Smooth muscle cell (in vitro differentiated cells): ENCODE measurements at regions not wholly inside any gene's neighbourhood (a gene's known extent, or its start where the extent isn't known, plus 50 kb on each side); places are given as distances from the start of the nearest gene placed in this dataset.

Experiments used
- DNase-seq: peaks from one replicate; lab custom pipeline; 2025; ENCODE audit not compliant: unreplicated experiment; lab: John Stamatoyannopoulos, UW
- H2AFZ ChIP-seq: fragments of 200-600 bp; sonication (generic); 2 replicates; pipeline ENCODE4 v1.6.0; 2016; ENCODE audit warnings: antibody characterized with exemption, low read depth, mild to moderate bottlenecking
- H3F3A ChIP-seq: fragments of 200-600 bp; sonication (generic); 2 replicates; pipeline ENCODE4 v1.6.0; 2017; ENCODE audit warnings: antibody characterized with exemption, low read depth
- H3K27ac ChIP-seq: fragments of 200-600 bp; sonication (generic); 2 replicates; pipeline ENCODE4 v1.5.1; 2016; ENCODE audit warnings: low read depth, mild to moderate bottlenecking
- H3K27me3 ChIP-seq: fragments of 200-600 bp; sonication (generic); 2 replicates; pipeline ENCODE4 v1.6.1; 2016; ENCODE audit warnings: low read depth, mild to moderate bottlenecking
- H3K36me3 ChIP-seq: fragments of 200-600 bp; sonication (generic); 2 replicates; pipeline ENCODE4 v1.5.1; 2016; ENCODE audit warnings: low read depth
- H3K4me1 ChIP-seq: fragments of 200-600 bp; sonication (generic); 2 replicates; pipeline ENCODE4 v1.5.1; 2016; ENCODE audit warnings: low read depth
- H3K4me2 ChIP-seq: fragments of 200-600 bp; sonication (generic); 2 replicates; pipeline ENCODE4 v1.6.0; 2016; ENCODE audit warnings: mild to moderate bottlenecking
- H3K4me3 ChIP-seq: fragments of 200-600 bp; sonication (generic); 2 replicates; pipeline ENCODE4 v1.5.1; 2016; ENCODE audit warnings: mild to moderate bottlenecking
- H3K79me2 ChIP-seq: fragments of 200-600 bp; sonication (generic); 2 replicates; pipeline ENCODE4 v1.6.0; 2016; ENCODE audit warnings: low read depth, mild to moderate bottlenecking
- H3K9ac ChIP-seq: fragments of 200-600 bp; sonication (generic); 2 replicates; pipeline ENCODE4 v1.6.0; 2016; ENCODE audit warnings: low read depth
- H3K9me3 ChIP-seq: fragments of 200-600 bp; sonication (generic); replicated peaks from 2 replicates; pipeline ENCODE4 v1.5.1; 2016; ENCODE audit warnings: low read depth
- H4K20me1 ChIP-seq: fragments of 200-600 bp; sonication (generic); 2 replicates; pipeline ENCODE4 v1.6.0; 2016; ENCODE audit warnings: low read depth
- CTCF ChIP-seq: fragments of 200-600 bp; sonication (generic); IDR thresholded peaks from 2 replicates; pipeline ENCODE4 v1.5.1; 2017; ENCODE audit warnings: borderline replicate concordance, mild to moderate bottlenecking, antibody characterized with exemption; ENCODE audit not compliant: insufficient read depth, poor library complexity, severe bottlenecking
- WGBS: methylation state at CpG from one replicate; pipeline ENCODE4 v1.1.7; 2016; ENCODE audit warnings: low lambda C conversion rate; 5-methylcytosine and 5-hydroxymethylcytosine counted together

DNA sequence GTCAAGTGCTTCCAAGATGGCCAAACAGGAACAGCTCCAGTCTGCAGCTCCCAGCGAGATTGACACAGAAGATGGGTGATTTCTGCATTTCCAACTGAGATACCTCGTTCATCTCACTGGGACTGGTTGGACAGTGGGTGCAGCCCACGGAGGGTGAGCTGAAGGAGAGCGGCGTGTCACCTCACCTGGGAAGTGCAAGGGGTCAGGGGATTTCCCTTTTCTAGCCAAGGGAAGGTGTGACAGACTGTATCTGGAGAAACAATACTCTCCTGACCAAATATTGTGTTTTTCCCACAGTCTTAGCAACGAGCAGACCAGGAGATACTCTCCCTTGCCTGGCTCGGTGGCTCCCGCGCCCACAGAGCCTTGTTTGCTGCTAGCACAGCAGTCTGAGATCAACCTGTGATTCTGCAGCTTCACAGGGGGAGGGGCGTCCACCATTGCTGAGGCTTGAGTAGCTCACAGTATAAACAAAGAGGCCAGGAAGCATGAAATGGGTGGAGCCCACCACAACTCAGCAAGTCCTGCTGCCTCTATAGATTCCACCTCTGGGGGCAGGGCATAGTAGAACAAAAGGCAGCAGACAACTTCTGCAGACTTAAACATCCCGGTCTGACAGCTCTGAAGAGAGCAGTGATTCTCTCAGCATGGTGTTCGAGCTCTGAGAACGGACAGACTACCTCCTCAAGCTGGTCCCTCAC lies 293.5 kb upstream of the SUCLG2 start:
- peaks cover 6% of the 10 kb centered on the region for H3F3A ChIP-seq
- no peak overlapping the region for H3K27ac ChIP-seq
- peaks cover 12% of the 10 kb centered on the region for H3K4me1 ChIP-seq
- WGBS, result 62% methylated on average over 13 of the region's 13 CpGs
- no peak for DNase-seq
- H3K9me3 ChIP-seq, result no peaks in the 10 kb centered on the region
- H3K9ac ChIP-seq, result no peak overlapping the region
- no peaks in the 10 kb centered on the region for H3K36me3 ChIP-seq
- no peak for TF ChIP-seq CTCF
- H3K4me2 ChIP-seq, result peak overlapping the region; percentile 40
- H3K4me3 ChIP-seq, result peak overlapping the region; percentile 16
- H3K27me3 ChIP-seq, result no peaks in the 10 kb centered on the region
- no peaks in the 10 kb centered on the region for H3K79me2 ChIP-seq
- peak overlapping the region; percentile 68 for H2AFZ ChIP-seq
- no peaks in the 10 kb centered on the region for H4K20me1 ChIP-seq

DNA sequence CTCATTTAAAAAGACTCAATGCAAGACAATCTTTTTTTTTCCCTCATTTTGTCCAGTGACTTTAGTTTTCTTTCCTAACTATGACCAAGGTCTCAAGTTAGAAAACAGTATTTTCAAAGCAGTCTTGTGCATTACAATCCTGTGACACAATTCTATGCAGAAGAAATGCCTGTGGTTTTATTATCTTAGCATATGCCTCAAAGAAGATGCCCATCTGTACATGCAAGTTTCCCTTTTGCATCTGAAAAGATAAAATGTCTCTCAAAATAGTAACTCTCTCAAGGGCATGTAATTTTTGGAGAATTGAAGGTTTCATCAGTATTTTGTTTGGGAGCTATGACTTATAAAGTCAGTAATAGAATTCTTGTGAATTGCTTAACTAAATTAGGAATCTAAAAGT lies 292.0 kb upstream of the SUCLG2 start:
- H3K9me3 ChIP-seq, result no peaks in the 10 kb centered on the region
- DNase-seq, result no peak
- no peak for TF ChIP-seq CTCF

GRCh38 chr3:67943546-67943945 lies 289.1 kb upstream of the SUCLG2 start:
- TF ChIP-seq CTCF, result no peak
- H3K4me2 ChIP-seq, result no peak overlapping the region
- 90% methylated on average over 1 of the region's 1 CpG for WGBS
- no peak overlapping the region for H2AFZ ChIP-seq
- H3K9me3 ChIP-seq, result no peaks in the 10 kb centered on the region
- no peaks in the 10 kb centered on the region for H4K20me1 ChIP-seq
- no peak for DNase-seq
- H3K4me1 ChIP-seq, result peaks cover 11% of the 10 kb centered on the region
- H3K79me2 ChIP-seq, result no peaks in the 10 kb centered on the region
- H3K27me3 ChIP-seq, result no peaks in the 10 kb centered on the region
- H3K9ac ChIP-seq, result no peak overlapping the region
- peaks cover 6% of the 10 kb centered on the region for H3F3A ChIP-seq
- no peak overlapping the region for H3K27ac ChIP-seq
- no peak overlapping the region for H3K4me3 ChIP-seq
- no peaks in the 10 kb centered on the region for H3K36me3 ChIP-seq

More for the DNA sequence above, 292.0 kb upstream of the SUCLG2 start:
- peaks cover 6% of the 10 kb centered on the region for H3F3A ChIP-seq
- H3K27ac ChIP-seq, result peak overlapping the region; percentile 75
- no peak overlapping the region for H2AFZ ChIP-seq
- H3K4me2 ChIP-seq, result peak overlapping the region; percentile 33
- H3K4me3 ChIP-seq, result no peak overlapping the region
- peaks cover 12% of the 10 kb centered on the region for H3K4me1 ChIP-seq
- no peaks in the 10 kb centered on the region for H3K36me3 ChIP-seq
- H3K27me3 ChIP-seq, result no peaks in the 10 kb centered on the region
- no peaks in the 10 kb centered on the region for H4K20me1 ChIP-seq
- H3K9ac ChIP-seq, result peak overlapping the region; percentile 31
- H3K79me2 ChIP-seq, result no peaks in the 10 kb centered on the region

GRCh38 chr3:67941433-67942030 lies 287.1 kb upstream of the SUCLG2 start:
- H3K27me3 ChIP-seq, result no peaks in the 10 kb centered on the region
- H3K79me2 ChIP-seq, result no peaks in the 10 kb centered on the region
- WGBS, result 83% methylated on average over 3 of the region's 3 CpGs
- H3K36me3 ChIP-seq, result no peaks in the 10 kb centered on the region
- no peaks in the 10 kb centered on the region for H4K20me1 ChIP-seq
- no peak overlapping the region for H3K27ac ChIP-seq
- H3K9ac ChIP-seq, result no peak overlapping the region
- TF ChIP-seq CTCF, result no peak
- no peak overlapping the region for H3K4me3 ChIP-seq
- no peaks in the 10 kb centered on the region for H3K4me1 ChIP-seq
- H3F3A ChIP-seq, result no peaks in the 10 kb centered on the region
- peak overlapping the region; percentile 58 for H3K4me2 ChIP-seq
- DNase-seq, result no peak
- H3K9me3 ChIP-seq, result no peaks in the 10 kb centered on the region
- no peak overlapping the region for H2AFZ ChIP-seq
